HG03575 (cell line): ENCODE measurements at regions not wholly inside any gene's neighbourhood (a gene's known extent, or its start where the extent isn't known, plus 50 kb on each side); places are given as distances from the start of the nearest gene placed in this dataset.
"Not testable (repeated sequence)": the region's sequence is repeated elsewhere in the genome, so short reads cannot be mapped to it uniquely, and the experiment has no call there.

Experiments
- ATAC-seq: cut with Tn5 transposase; IDR thresholded peaks from one replicate; pipeline ENCODE4 v1.9.1; 2021; ENCODE audit not compliant: unreplicated experiment, insufficient number of reproducible peaks, low FRiP score; ENCODE audit errors: extremely low read depth

DNA sequence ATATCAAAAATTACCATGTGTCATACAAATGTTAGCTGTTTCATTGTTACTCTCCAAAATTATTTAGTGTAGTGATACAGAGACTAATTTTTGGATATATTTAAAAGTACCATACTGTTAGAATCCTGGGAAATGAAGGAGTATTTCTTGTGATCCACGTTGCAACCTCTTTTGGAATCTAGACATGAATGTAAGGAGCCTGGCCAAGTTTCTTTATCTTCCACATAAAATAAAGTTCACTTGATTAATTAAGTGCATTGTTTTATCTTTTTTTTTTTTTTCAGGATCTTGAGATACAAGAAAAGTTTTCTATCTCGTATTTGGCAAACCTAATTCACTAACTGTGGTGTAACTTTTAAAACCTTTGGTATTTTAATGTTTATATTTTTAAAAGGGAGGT is 270.7 kb downstream of the SOX4 start:
- no peak for ATAC-seq

GRCh38 chr6:21868226-21868625 is 274.7 kb downstream of the SOX4 start:
- ATAC-seq, result no peak

DNA sequence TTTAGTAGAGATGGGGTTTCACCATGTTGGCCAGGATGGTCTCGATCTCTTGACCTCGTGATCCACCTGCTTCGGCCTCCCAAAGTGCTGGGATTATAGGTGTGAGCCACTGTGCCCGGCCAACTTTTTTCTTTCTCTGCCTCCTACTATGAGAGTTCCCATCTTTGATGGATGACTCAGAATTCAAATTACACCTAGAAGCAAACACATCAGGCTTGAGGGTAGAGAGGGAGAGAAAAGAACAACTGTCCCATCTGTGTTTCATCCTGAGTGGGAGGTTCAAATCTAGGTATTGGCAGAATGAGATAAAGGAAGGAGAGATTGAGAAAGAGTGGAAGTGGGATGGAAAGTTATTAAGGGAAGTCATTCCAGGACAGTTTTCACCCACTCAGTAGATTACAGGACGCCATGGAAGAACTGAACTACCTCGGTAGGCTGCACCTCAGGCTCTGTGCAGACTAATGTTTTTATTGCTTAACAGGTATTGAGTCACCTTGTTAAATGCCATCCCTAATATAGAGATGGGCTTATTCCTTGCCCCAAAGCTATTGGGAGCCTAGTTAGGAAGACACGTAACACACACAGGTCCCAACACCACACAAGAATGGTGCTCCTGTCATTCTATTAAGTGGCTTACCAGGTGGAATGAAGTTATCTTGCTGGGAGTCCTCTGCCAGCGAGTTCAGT is 275.7 kb downstream of the SOX4 start:
- ATAC-seq, result no peak

DNA sequence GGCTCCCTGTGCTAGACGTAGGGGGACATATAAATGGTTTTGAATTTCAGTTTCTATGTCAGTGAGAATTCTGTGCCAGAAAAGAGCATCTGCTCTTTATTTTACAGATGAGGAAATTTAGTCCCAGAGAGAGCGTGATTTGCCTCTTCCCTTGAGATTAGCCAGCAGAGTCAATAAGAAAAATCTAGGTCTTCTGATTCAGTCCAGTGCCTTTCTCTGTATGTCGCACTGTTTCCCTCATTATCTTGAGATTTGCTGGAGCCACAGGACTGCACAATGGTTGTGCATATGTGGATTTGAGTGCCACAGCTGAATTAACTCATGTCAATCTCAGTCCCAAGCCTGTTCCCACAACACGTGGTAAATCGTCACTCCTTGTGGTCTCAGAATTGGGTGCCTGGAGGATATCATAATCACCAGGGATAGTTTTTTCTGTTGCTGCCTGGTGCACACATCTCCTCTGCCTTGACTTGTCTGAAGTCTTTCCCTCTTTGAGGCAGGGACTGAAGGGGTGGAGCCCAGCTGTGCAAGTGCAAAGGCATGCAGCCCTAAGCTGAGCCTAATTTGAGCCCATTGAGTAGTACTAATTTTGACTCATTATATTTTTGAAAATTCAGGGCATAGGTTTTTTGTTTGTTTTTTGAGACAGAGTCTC is 276.7 kb downstream of the SOX4 start:
- ATAC-seq, result no peak

DNA sequence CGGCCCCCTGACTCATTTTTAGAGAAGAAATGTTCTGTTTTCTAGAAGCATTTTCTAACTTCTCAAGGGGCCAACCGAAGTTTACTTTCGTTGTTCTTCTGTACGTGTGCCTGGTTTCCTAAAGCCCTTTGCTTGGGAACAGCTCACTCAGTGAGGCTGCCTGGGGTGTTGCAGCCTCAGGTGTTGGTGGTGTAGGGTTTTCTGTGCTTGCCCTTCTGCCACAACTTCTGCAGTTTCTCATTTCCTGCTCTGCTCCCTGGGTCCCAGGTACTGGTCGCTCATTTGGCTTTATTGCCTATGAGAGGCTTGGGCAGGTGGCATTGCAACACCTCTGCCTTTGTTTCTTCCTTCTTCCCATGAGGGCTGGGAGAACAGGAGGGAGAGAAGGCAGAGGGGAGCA is 278.3 kb downstream of the SOX4 start:
- ATAC-seq, result no peak

DNA sequence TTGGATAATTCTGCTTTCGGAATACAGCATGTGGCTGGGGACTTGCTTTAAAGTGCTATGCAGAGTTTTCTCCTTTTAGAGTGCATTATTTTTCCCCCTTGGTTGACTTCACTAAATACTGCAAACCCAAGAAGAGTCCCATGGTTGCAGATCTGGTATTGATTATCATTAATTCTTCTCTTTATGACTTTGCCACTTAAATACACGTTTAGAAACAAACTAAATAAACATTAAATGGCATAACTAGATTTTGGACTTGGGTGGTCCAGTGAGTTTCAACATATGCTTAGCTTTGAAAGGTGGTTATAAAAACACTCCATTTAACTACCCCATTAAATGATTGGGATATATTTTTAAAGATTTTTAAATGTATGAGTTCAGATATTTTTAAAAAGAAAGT is 279.2 kb downstream of the SOX4 start:
- no peak for ATAC-seq

DNA sequence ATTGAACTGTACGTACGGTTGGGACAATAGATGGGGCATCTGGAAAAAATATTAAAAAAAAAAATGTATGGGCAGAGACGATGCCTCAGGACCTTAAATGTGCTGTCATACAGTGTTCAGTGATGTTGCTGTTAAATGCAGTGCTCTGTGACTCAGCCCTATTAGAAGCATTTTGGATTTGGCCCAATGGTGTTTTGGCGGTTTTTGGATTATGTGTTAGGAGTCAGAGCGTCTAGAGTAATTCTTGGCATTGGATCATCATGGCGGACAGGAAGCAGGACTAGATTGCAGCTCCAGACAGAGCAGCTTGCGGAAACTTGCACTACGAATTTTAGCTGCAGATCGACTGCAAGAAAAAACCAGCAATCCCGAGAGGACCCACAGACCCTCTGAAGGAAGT is 280.0 kb downstream of the SOX4 start:
- ATAC-seq, result no peak

GRCh38 chr6:21874372-21874771 is 280.8 kb downstream of the SOX4 start:
- ATAC-seq, result no peak

- not testable (repeated sequence) for ATAC-seq
Observed at GRCh38 chr6:21877037-21877436, 283.5 kb downstream of the SOX4 start.

- ATAC-seq, result not testable (repeated sequence)
Observed at GRCh38 chr6:21880249-21880648, 286.7 kb downstream of the SOX4 start.

DNA sequence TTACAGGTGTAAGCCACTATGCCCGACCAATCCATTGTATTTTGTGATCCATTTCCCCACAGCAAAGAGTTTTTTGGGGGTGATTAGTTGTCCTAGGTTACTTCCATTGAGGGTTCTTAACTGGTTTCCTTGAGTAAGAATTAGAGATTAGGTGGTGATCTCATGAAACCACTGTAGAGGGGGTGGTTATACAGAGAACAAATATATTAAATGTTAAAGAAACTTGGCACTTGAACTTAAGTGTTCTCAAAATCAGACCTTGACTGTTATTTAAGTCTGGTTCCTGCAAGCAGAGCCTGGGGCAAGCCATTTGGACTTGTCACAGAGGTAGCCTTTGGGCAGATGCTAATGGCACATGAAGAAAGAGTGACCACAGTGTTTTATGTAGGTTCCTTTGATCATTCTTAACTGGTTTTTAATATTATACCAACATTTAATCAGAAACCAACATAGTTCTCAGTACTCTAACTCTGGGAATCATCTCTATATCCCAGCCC is 288.5 kb downstream of the SOX4 start:
- no peak for ATAC-seq

- no peak for ATAC-seq
Observed at GRCh38 chr6:21883595-21884328, 290.2 kb downstream of the SOX4 start.

GRCh38 chr6:21885111-21885510 is 291.6 kb downstream of the SOX4 start:
- no peak for ATAC-seq

DNA sequence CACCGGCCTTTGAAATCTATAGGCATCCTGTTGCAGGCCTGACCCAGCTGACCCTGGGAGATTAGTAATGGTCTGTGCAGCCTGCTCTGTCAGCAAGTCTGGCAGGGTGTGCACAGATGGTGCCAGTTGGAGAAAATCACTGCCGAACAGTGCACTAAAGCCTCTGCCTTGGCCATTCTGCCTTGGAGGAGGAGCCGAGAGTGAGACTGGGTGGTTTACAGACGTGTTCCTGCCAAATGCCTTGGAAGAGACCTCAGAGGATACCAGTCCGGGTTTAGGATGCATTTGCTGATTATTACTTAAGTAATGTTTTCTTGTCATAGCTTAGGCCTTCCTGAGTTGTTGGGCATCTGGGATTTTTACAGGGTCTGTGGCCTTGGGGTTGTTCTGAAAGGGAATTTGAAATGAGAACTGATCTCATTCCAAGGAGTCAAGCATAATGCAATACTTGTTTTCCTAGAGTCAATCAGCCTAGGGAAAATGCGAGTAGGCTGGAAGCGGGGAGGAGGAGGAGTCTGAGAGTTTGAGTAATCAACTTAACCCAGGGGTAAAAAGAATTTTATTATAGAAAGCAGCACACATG is 292.1 kb downstream of the SOX4 start:
- no peak for ATAC-seq

GRCh38 chr6:21886542-21887151 is 293.1 kb downstream of the SOX4 start:
- no peak for ATAC-seq

DNA sequence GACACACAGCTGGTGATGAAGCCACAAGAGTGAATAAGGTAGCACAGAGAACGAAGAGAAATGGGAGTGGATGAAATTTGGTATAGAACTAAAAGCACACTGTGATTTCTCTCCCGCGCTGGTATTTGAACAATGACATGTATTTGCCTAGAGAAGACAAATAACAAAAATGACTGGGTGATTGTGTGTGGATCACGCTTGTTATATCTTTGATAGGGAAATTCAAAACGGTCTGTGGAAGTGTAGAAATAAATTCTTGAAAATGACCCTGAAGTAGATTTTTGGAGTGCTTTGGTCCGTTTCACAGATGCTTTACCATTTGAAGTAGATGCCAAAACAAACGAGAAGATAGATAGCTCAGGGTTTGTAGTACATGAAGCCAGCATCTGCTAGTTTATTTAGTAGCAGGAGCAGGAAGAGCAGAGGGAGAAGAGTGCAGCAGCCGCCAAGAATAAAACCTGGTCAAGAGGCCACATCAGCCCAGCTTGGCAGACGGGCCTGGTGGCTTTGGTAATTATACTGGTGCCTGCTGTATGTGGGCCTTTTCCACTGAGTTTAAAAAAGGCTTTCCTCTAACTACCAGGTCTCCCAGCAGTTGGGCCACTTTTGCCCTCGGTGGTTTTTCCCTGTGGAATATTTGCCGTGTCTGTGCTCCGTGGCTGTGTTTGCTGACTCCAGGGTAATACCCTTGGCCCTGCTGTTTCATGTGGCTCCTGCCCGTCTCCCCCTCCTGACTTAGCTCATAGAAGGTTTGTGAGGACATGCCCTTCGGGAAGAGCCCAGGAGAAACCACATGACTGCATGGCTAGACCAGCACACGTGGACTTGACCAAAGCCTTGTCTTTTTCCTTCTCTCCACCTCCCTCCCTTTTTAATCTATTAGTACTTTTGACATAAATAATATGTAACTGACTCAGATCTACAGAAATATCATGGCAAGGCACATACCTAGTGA is 294.0 kb downstream of the SOX4 start:
- no peak for ATAC-seq

GRCh38 chr6:21891080-21891479 is 297.5 kb downstream of the SOX4 start:
- ATAC-seq, result no peak

DNA sequence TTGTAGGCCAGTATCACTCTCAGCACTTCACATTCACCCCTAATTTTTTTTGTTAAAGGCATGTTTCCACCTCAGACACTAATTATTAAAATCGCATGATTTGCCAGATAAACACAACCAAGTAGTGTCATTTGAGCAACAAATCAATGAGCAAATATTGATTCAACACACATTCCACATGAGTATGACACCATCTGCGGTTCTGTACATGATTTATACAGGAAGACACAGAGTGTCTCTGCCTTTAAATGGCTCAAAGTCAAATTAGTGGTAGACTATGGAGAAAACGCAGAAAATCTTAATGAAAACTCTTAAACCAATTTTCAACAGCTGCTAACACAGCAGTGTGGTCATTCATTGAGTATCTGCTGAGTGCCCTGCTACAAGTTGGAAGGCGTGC is 300.2 kb downstream of the SOX4 start:
- no peak for ATAC-seq
